Neural cell (in vitro differentiated cells): ENCODE measurements at regions not wholly inside any gene's neighbourhood (a gene's known extent, or its start where the extent isn't known, plus 50 kb on each side); places are given as distances from the start of the nearest gene placed in this dataset.

Experiments used
- TAF1 ChIP-seq: IDR thresholded peaks from 2 replicates; pipeline ENCODE4 v1.6.1; 2012; ENCODE audit warnings: low read depth
- TF ChIP-seq, protein P1 (sequence below): fragments of 450-650 bp; IDR thresholded peaks from 2 replicates; pipeline ENCODE4 v1.5.1; 2014; ENCODE audit warnings: antibody characterized with exemption, mild to moderate bottlenecking, moderate library complexity; ENCODE audit not compliant: poor library complexity, severe bottlenecking

DNA sequence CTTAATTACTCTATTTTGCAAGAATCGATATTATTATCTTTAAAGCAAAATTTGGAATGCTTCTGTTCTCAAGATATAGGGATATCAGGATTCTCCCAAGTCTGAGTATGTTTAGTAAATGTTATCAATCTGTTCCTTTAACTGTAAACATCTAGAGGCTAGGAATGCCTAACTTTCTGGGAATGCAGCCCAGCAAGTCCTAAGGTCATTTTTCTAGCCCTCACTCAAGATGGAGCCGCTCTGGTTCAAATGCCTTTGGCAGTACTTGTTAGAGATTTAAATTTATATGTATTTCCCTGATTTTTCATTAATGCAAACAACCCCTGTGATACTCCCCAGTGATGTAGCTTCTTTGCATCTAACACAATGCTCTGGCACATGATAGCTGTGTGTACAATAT, 623.8 kb upstream of the LCORL start:
- no peak for TF ChIP-seq TAF1
- TF ChIP-seq, protein P1, sequence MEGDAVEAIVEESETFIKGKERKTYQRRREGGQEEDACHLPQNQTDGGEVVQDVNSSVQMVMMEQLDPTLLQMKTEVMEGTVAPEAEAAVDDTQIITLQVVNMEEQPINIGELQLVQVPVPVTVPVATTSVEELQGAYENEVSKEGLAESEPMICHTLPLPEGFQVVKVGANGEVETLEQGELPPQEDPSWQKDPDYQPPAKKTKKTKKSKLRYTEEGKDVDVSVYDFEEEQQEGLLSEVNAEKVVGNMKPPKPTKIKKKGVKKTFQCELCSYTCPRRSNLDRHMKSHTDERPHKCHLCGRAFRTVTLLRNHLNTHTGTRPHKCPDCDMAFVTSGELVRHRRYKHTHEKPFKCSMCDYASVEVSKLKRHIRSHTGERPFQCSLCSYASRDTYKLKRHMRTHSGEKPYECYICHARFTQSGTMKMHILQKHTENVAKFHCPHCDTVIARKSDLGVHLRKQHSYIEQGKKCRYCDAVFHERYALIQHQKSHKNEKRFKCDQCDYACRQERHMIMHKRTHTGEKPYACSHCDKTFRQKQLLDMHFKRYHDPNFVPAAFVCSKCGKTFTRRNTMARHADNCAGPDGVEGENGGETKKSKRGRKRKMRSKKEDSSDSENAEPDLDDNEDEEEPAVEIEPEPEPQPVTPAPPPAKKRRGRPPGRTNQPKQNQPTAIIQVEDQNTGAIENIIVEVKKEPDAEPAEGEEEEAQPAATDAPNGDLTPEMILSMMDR, result no peak
